Glutamatergic neuron (in vitro differentiated cells): ENCODE measurements at regions not wholly inside any gene's neighbourhood (a gene's known extent, or its start where the extent isn't known, plus 50 kb on each side); places are given as distances from the start of the nearest gene placed in this dataset.

Experiments
- DNase-seq: peaks from one replicate; pipeline ENCODE4 v3.0.0; 2022
- H3K27ac Mint-ChIP-seq: one replicate; pipeline ENCODE4 v1.8.0; 2020; ENCODE audit warnings: mild to moderate bottlenecking, mixed read lengths, inconsistent platforms; ENCODE audit not compliant: unreplicated experiment
- H3K27me3 Mint-ChIP-seq: one replicate; pipeline ENCODE4 v1.8.0; 2020; ENCODE audit warnings: mild to moderate bottlenecking, moderate library complexity, mixed read lengths, inconsistent platforms; ENCODE audit not compliant: unreplicated experiment
- H3K36me3 Mint-ChIP-seq: one replicate; pipeline ENCODE4 v1.8.0; 2020; ENCODE audit warnings: mild to moderate bottlenecking, mixed read lengths, inconsistent platforms; ENCODE audit not compliant: unreplicated experiment
- H3K4me1 Mint-ChIP-seq: one replicate; pipeline ENCODE4 v1.8.0; 2020; ENCODE audit warnings: mild to moderate bottlenecking, low read depth, mixed read lengths, inconsistent platforms; ENCODE audit not compliant: unreplicated experiment
- H3K4me3 Mint-ChIP-seq: one replicate; pipeline ENCODE4 v1.8.0; 2020; ENCODE audit warnings: mild to moderate bottlenecking, mixed read lengths, inconsistent platforms; ENCODE audit not compliant: unreplicated experiment
- H3K9me3 Mint-ChIP-seq: one replicate; pipeline ENCODE4 v1.8.0; 2020; ENCODE audit warnings: mild to moderate bottlenecking, moderate library complexity, mixed read lengths, inconsistent platforms; ENCODE audit not compliant: unreplicated experiment
- TF ChIP-seq, protein P1 (sequence below): fragments of 200-600 bp; sonication (generic); IDR thresholded peaks from one replicate; pipeline ENCODE4 v1.5.0; 2021; ENCODE audit not compliant: partially characterized antibody, unreplicated experiment

- Mint-ChIP-seq H3K9me3 (no peaks in the 10 kb centered on the region), H3K4me1 (no peaks in the 10 kb centered on the region), H3K4me3 (no peak overlapping the region), H3K27ac (no peak overlapping the region), H3K36me3 (no peaks in the 10 kb centered on the region), H3K27me3 (no peaks in the 10 kb centered on the region)
- no peak for DNase-seq
- TF ChIP-seq, protein P1, sequence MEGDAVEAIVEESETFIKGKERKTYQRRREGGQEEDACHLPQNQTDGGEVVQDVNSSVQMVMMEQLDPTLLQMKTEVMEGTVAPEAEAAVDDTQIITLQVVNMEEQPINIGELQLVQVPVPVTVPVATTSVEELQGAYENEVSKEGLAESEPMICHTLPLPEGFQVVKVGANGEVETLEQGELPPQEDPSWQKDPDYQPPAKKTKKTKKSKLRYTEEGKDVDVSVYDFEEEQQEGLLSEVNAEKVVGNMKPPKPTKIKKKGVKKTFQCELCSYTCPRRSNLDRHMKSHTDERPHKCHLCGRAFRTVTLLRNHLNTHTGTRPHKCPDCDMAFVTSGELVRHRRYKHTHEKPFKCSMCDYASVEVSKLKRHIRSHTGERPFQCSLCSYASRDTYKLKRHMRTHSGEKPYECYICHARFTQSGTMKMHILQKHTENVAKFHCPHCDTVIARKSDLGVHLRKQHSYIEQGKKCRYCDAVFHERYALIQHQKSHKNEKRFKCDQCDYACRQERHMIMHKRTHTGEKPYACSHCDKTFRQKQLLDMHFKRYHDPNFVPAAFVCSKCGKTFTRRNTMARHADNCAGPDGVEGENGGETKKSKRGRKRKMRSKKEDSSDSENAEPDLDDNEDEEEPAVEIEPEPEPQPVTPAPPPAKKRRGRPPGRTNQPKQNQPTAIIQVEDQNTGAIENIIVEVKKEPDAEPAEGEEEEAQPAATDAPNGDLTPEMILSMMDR, result no peak
Measured at GRCh38 chr1:83787246-83787998, 211.5 kb downstream of the TTLL7 start.

DNA sequence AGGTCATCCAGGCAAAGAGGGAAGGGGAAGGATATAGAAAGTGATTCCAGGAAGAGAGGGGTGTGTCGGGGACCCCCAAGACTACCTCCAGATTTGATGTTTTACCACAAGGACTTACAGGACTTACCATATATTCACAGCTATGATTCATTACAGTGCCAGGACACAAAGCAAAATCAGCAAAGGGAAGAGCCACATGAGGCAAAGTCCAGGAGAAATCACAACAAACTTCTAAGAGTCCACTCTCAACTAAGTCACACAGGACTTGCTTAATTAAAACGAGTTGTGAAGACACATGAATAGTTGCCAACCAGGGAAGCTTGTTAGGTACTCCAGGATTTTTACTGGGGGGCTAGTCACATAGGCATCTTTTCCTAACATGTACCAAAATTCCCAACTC, 217.3 kb downstream of the TTLL7 start:
- Mint-ChIP-seq H3K4me3 (no peak overlapping the region), H3K9me3 (no peaks in the 10 kb centered on the region), H3K4me1 (peaks cover 3% of the 10 kb centered on the region), H3K27me3 (no peaks in the 10 kb centered on the region), H3K36me3 (no peaks in the 10 kb centered on the region), H3K27ac (no peak overlapping the region)
- TF ChIP-seq, protein P1, result no peak
- no peak for DNase-seq

DNA sequence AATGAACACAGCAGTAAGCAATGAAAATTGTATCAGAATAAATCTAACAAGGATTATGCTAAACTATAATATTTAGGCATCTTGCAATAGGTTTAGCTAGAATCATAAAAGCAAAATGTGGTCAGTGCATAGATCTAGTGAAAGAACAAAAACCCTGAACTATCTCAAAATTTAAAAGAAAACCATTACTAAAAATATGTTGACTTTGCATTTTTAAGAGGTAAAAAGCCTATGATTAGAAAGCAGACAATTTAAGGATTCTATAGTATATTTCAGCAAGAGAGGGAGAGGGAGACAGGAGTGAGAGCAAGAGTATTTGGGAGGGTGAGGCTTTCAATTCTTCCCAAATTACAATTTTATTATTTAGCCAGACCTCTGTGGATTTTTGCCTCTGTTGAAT, 219.4 kb downstream of the TTLL7 start:
- TF ChIP-seq, protein P1, result no peak
- H3K4me1 Mint-ChIP-seq, result peaks cover 3% of the 10 kb centered on the region
- H3K27me3 Mint-ChIP-seq, result no peaks in the 10 kb centered on the region
- no peak overlapping the region for H3K4me3 Mint-ChIP-seq
- H3K27ac Mint-ChIP-seq, result no peak overlapping the region
- H3K9me3 Mint-ChIP-seq, result no peaks in the 10 kb centered on the region
- no peaks in the 10 kb centered on the region for H3K36me3 Mint-ChIP-seq
- no peak for DNase-seq

- no peak overlapping the region for H3K27ac Mint-ChIP-seq
- no peaks in the 10 kb centered on the region for H3K27me3 Mint-ChIP-seq
- H3K4me1 Mint-ChIP-seq, result peaks cover 3% of the 10 kb centered on the region
- H3K36me3 Mint-ChIP-seq, result no peaks in the 10 kb centered on the region
- no peak for DNase-seq
- H3K9me3 Mint-ChIP-seq, result no peaks in the 10 kb centered on the region
- no peak overlapping the region for H3K4me3 Mint-ChIP-seq
- TF ChIP-seq, protein P1, result no peak
Measured at GRCh38 chr1:83777758-83778101, 221.2 kb downstream of the TTLL7 start.

- no peak for DNase-seq
- TF ChIP-seq, protein P1, result no peak
- Mint-ChIP-seq H3K9me3 (no peaks in the 10 kb centered on the region), H3K4me3 (no peak overlapping the region), H3K4me1 (peaks cover 3% of the 10 kb centered on the region), H3K36me3 (no peaks in the 10 kb centered on the region), H3K27ac (no peak overlapping the region), H3K27me3 (no peaks in the 10 kb centered on the region)
Measured at GRCh38 chr1:83776913-83777757, 221.8 kb downstream of the TTLL7 start.
